NOMO-1 (cell line): ENCODE measurements at regions not wholly inside any gene's neighbourhood (a gene's known extent, or its start where the extent isn't known, plus 50 kb on each side); places are given as distances from the start of the nearest gene placed in this dataset.
"Not testable (repeated sequence)": the region's sequence is repeated elsewhere in the genome, so short reads cannot be mapped to it uniquely, and the experiment has no call there.

ENCODE experiments used
- DNase-seq, 2 experiments: peaks; one replicate each; lab custom pipeline; 2025; ENCODE audit not compliant: unreplicated experiment in 2 of 2; lab: John Stamatoyannopoulos, UW

- DNase-seq: no peak
These were observed 130.4 kb downstream of the MTERF1 start for GRCh38 chr7:91750091-91750490.

- DNase-seq: no peak
These were observed 128.4 kb downstream of the MTERF1 start for GRCh38 chr7:91752102-91752501.

GRCh38 chr7:91754280-91754679 is 126.2 kb downstream of the MTERF1 start:
- not testable (repeated sequence) for DNase-seq

- peak; percentile 12 to 70 for DNase-seq
These were observed 125.4 kb downstream of the MTERF1 start for GRCh38 chr7:91755121-91755520.

GRCh38 chr7:91759205-91759863 is 121.2 kb downstream of the MTERF1 start:
- DNase-seq: no peak

GRCh38 chr7:91767820-91768219 is 112.7 kb downstream of the MTERF1 start:
- DNase-seq: no peak

GRCh38 chr7:91771394-91771793 is 109.1 kb downstream of the MTERF1 start:
- no peak for DNase-seq

- no peak for DNase-seq
These were observed 108.3 kb downstream of the MTERF1 start for GRCh38 chr7:91771921-91772815.

GRCh38 chr7:91776171-91776570 is 104.3 kb downstream of the MTERF1 start:
- no peak for DNase-seq

GRCh38 chr7:91777522-91777921 is 103.0 kb downstream of the MTERF1 start:
- no peak for DNase-seq

GRCh38 chr7:91778416-91778815 is 102.1 kb downstream of the MTERF1 start:
- DNase-seq: no peak

- no peak for DNase-seq
These were observed 100.0 kb downstream of the MTERF1 start for GRCh38 chr7:91780521-91780920.

GRCh38 chr7:91784469-91784868 is 96.0 kb downstream of the MTERF1 start:
- peak; percentile 29 to 85 for DNase-seq

- DNase-seq: no peak
These were observed 92.6 kb downstream of the MTERF1 start for GRCh38 chr7:91787931-91788330.

GRCh38 chr7:91789086-91789485 is 91.4 kb downstream of the MTERF1 start:
- no peak for DNase-seq

- no peak for DNase-seq
These were observed 90.9 kb downstream of the MTERF1 start for GRCh38 chr7:91789558-91789957.

GRCh38 chr7:91790646-91791045 is 89.9 kb downstream of the MTERF1 start:
- not testable (repeated sequence) for DNase-seq

GRCh38 chr7:91796122-91796521 is 84.4 kb downstream of the MTERF1 start:
- DNase-seq: no peak

GRCh38 chr7:91798425-91798824 is 82.1 kb downstream of the MTERF1 start:
- no peak for DNase-seq

- DNase-seq: no peak
These were observed 80.1 kb downstream of the MTERF1 start for GRCh38 chr7:91800389-91800788.

GRCh38 chr7:91801331-91801983 is 79.0 kb downstream of the MTERF1 start:
- DNase-seq: no peak

- no peak for DNase-seq
These were observed 69.3 kb downstream of the MTERF1 start for GRCh38 chr7:91811236-91811635.
